HG02884 (cell line): ENCODE measurements at regions not wholly inside any gene's neighbourhood (a gene's known extent, or its start where the extent isn't known, plus 50 kb on each side); places are given as distances from the start of the nearest gene placed in this dataset.
"Not testable (repeated sequence)": the region's sequence is repeated elsewhere in the genome, so short reads cannot be mapped to it uniquely, and the experiment has no call there.

Experiments used
- ATAC-seq: cut with Tn5 transposase; IDR thresholded peaks from one replicate; pipeline ENCODE4 v1.9.1; 2021; ENCODE audit warnings: mild to moderate bottlenecking, moderate library complexity; ENCODE audit not compliant: unreplicated experiment

DNA sequence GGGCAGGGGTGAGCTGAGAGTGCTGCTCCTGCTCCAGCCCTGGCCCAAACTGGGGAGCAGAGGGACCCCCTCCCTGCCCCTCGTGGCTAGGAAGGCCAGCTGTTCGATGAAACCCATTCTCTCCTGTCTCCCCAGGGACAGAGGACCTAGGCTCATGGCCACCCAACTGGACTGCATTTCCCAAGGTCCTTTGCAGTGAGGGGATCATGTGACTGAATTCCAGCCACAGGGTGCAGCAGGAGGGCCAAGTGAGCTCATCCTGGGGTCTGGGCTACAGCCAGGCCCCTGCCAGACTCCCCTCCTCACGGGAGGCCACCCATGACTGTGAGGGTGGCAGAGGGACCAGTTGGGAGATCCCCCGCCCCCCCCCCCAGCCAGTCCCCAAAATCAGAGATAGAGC, 777.6 kb downstream of the TBC1D22A start:
- ATAC-seq: no peak

DNA sequence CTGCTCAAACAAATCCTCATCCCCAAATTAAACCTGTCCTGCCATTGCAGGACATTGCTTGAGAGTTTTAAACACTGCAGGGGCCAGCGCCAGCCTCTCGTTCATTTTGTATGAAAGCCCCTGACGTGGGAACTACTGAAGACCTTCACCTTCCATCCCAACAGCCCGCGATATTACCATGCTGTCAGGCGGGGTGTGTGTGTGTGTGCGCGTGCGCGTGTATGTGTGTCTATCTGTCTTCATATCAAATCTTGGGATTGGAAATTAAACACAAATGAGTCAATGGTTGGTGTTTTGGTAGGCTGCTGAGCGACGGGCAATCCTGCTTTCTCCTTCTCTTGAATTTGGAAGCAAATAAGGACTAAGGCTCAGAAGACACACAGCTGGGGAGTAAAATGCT, 776.9 kb downstream of the TBC1D22A start:
- no peak for ATAC-seq

DNA sequence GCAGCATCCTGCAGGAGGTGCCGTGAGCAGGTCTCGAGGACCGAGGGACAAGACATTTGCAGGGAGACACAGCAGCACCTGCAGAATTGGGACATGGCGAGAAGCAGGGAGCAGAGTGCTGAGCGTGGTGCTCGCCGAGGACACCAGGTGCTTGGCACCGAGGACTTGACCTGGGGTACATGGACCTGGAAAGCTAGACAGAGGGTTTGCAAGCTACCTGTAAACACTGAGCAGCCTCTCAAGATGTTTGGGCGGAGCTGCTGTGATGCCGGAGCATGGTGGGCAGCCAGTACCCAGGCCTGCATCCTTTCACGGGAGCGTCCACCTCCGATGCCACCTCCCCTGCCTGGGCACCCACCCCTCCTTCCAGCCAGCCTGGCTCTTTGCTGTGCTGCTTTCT, 773.2 kb downstream of the TBC1D22A start:
- ATAC-seq: no peak

DNA sequence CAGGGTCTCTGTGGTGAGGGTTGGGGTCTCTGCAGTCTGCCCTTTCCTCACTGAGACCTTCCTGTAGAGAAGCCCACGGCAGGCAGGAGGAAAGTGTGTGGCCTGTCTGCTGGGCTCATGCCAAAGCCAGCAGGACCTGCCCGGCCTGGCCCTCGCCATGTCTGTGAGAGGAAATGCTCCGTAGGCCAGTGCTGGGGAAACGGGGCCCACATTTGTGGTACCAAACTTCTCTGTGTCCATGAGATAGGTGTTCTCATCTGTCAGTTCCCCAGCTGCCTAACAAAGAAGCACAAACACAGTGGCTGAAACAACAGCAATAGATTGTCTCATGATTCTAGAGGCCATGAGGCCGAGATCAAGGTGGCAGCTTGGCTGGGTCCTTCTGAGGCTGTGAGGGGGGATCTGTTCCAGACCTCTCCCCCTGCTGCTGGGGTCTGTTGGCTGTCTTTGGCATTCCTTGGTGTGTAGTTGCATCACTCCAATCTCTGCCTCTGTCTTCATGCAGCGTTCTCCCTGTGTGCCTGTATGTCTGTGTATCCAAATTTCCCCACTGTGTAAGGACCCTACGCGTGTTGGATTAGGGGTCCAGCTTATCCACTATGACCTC, 772.5 kb downstream of the TBC1D22A start:
- ATAC-seq: no peak

DNA sequence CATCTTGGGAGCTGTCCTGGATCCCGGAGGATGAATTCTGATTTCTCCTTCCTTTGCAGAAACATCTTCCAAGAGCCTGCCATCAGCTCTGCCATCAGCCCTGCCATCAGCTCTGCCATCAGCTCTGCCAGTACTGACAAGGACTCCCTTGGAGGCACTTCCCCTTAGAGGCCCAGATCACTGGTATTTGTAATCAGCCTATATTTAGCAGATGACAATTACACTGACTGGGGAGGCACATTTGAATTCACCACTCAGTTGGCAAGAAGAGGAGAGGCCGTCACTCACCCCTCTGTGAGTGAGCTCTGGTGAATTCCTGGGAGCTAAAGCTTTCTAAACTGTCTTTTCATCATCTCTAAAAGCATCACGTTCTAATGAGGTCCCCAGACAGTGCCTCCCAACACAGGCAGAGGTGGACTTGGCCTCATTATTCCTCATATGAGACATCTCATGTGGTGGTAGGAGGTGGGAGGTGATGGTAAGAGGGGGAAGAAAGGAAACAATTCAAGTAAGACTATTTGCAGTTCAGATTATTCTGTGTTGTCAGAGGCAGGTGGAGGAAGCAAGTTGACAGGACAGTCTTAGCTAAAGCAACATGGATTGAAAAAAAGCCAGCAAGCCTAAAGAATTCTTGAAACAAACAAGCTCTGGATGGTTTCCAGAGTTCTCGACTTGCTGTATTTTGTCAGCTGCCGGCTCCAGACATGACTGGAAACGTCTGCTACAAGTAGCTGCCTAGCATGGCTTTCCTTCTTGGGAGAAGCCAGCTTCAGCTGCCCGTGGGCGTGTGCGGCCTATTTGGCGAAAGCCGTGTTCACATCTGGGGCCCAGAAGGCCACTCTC, 771.7 kb downstream of the TBC1D22A start:
- ATAC-seq: no peak

DNA sequence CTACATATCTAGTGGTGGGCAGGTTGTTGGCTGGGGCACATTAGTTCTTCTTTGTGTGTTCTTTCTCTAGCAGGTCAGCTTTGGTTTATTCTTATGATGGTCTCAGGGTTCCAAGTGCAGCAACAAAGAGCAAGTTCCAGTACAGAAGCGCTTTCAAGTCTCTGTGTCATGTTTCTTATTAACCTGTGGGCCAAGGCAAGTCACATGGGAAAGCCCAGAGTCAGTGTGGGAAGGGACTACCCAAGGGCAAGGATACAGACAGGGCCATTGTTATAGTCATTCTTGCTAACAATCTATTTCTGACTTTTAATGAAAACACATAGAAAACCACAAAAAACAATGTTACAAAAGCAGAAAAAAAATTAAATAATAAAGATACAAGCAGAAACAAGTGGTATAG, 754.6 kb downstream of the TBC1D22A start:
- ATAC-seq: no peak

- no peak for ATAC-seq
Measured at GRCh38 chr22:47515384-47516125, 753.1 kb downstream of the TBC1D22A start.

DNA sequence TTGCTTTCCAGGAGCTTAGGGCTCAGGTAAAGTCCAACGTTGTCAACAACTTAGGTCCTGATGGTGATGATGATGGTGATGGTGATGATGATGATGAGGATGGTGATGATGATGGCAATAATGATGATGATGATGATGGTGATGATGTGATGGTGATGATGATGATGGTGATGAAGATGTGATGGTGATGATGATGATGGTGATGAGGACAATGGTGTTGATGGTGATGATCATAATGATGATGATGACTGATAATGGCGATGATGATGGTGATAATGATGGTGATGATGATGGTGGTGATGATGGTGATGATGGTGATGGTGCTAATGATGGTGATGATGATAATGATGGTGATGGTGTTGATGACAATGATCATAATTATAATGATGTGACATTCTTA, 750.2 kb downstream of the TBC1D22A start:
- ATAC-seq: no peak

DNA sequence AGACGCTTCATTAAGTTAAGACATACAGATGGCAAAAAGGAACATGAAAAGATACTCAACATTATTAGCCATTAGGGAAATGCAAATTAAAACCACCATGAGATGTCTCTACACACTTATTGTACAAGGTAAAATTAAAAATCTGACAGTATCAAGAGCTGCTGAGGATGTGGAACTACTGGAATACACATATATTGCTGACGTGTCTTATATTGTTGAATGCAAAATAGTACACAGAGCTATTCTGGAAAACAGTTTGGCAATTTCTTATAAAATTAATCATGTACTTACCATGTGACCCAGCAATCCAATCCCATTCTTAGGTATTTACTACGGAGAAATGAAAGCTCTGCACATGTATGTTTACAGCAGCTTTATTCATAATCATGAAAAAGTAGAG, 742.5 kb downstream of the TBC1D22A start:
- ATAC-seq: no peak

DNA sequence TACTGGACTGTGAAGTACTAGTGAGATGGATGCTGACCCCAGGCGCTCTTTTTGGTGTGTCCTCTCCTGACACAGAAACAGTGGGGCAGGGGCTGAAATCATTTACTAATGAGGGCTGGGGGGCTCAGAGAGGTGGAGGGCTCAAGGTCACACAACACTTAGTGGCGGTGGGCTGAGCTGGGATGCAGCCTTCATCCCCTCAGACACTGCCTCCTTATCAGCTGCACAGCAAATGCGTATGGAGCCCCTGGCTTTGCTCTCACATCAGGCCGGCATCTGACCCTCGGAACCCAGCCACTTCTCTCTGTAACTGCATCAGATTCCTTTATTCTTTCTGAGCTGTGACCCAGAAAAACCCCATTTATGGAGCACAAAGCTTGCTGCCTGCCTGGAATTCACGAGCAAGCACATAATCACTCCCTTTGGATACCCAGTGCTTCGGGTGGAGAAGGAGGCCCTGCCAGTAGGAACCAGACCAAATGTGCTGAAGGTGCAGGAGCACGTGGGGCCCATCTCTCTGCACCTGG, 736.6 kb downstream of the TBC1D22A start:
- no peak for ATAC-seq

- ATAC-seq: no peak
Measured at GRCh38 chr22:47497666-47498065, 735.2 kb downstream of the TBC1D22A start.

DNA sequence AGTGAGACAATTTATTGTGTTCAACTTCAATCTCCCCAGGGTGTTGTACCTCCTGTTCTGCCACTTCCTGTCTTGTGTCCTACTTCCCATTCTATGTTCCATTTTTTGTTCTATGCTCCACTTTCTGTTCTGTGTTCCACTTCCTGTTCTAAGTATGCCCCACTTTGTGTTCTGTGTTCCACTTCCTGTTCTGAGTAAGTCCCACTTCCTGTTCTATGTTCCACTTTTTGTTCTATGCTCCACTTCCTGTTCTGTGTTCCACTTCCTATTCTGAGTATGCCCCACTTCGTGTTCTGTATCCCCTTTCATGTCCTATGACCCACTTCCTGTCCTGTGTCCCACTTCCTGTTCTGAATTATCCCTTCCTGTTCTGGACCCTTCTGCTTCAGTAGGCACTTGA, 732.7 kb downstream of the TBC1D22A start:
- ATAC-seq: no peak

DNA sequence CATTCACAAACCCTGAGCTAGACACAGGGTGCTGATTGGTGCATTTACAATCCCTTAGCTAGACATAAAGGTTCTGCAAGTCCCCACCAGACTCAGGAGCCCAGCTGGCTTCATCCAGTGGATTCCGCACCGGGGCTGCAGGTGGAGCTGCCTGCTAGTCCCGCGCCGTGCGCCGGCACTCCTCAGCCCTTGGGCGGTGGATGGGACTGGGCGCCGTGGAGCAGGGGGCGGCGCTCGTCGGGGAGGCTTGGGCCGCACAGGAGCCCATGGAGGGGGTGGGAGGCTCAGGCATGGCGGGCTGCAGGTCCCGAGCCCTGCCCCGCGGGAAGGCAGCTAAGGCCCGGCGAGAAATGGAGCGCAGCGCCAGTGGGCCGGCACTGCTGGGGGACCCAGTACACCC, 725.7 kb downstream of the TBC1D22A start:
- ATAC-seq: not testable (repeated sequence)

DNA sequence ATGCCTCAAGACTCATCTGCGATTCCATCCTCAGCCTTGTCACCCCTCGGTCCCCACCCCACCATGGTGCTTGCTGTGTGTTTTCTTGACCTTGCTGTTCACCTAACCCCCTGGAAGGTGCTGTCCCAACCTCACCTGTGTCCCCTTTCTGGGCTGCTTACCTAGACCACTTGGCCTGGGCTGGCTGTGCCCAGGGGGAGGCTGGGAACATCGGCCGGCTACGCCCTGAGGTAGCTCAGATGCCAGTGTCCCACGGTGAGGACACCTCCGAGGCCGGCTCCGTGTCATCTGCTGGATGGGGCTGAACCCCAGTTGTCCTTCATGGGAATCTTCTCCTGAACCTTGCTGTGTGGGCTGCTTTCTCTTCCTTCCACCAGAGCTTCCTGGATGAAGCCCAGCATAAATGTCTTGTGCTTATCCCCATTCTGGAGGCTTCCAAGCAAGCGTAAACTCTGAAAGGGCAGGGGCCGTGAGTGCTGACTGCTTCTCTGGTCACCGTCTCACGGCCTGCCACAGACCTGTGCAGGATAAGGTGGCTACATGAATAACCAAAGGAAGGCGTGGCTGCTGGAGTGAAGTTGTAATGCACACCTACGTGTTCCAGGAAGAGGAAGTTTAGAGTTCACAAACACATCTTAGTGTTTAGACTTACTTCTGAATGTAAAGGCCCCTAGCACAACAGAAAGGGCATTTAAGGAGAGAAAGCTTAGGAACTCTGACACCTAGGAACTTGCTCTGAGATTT, 724.3 kb downstream of the TBC1D22A start:
- ATAC-seq: no peak

DNA sequence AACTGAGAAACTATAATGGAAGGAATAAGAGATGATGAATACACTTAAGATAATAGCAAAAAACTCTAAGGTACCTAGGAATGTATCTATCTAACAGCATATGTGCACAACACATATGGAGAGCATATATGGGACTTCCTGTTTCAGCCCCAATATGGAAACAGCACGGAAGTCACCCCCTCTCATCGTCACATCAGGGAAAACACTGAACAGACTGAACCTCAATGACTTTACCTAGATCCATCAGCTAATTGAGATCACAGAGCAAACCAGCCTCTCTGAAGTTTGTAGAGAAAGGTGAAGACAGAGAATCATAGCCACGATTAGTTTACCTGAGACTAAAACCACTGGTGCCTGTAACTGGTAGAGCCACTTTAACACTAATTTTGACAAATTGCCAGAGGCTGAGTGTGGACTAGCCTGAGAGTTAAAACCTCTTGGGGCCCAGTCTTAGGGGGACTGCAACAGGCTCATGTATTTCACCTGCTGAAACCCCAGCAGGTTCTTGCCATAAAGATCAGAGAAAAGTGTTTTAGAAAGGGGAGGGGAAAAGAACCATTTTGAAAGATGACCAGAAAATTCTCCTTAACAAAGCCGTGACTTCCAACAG, 722.6 kb downstream of the TBC1D22A start:
- no peak for ATAC-seq

- ATAC-seq: no peak
Measured at GRCh38 chr22:47476231-47476630, 713.8 kb downstream of the TBC1D22A start.

- no peak for ATAC-seq
Measured at GRCh38 chr22:47474895-47475294, 712.4 kb downstream of the TBC1D22A start.

DNA sequence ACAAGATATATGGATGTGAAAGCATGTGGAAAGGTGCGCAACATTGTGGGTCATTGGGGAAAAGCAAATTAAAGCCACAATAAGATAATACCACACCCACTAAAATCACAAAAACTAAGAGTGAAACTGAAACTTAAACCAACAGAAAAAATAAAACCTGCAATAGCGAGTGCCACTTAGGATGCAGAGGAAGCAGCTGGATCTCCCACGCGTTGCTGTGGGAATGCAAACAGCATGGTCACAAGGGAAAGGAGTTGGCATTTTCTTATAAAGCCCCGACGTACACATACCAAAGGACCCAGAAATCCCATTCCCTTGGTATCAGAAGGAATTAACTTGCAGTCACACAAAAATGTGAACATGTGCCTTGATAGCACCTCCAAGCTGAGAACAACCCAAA, 712.0 kb downstream of the TBC1D22A start:
- ATAC-seq: no peak

DNA sequence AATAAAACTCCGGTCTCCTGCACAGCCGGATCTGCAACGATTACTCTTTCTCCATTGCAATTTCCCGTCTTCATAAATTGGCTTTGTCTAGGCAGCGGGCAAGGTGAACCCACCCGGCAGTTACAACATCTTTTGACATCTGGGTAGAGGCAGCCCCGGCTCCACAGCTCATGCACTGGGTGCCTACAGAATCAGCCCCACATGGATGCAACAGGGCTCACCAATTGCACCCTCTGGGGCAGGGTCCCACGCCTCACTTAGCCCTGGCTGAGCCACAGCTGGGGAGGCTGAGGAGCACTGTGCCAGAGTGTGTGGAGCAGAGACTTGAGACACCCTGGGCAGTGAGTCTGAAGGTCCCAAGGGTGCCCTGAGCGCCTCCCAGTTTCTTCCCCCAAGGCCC, 710.2 kb downstream of the TBC1D22A start:
- no peak for ATAC-seq

GRCh38 chr22:47471406-47471805, 709.0 kb downstream of the TBC1D22A start:
- no peak for ATAC-seq

DNA sequence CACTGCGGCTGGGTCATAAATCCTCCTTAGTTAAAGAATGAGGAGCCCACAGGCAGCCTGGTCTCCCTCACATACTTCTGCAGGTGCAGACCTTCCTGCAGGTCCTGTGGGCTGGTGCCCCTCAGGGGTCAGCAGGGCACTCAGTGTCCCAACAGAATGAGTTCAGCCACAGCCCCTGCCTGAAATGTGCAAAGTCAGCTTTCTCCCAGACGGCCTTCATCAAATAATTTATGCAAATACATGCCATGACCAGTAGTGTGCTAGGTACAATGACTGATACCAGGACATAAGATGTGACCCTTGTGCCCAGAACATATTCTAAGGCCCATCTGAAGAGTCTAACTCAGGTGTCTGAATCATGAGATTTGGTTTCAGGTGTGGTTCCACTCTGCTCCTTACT, 703.4 kb downstream of the TBC1D22A start:
- ATAC-seq: no peak
